ENCODE measurements at regions not wholly inside any gene's neighbourhood (a gene's known extent, or its start where the extent isn't known, plus 50 kb on each side); places are given as distances from the start of the nearest gene placed in this dataset.

GRCh38 chr2:157193461-157193860, 64.0 kb upstream of the GALNT5 start:
- Histone ChIP-seq H3K27me3 (ENCODE audit: low read depth) (no peaks in the 10 kb centered on the region), H3K9me3 (no peaks in the 10 kb centered on the region), H3K27ac (no peak overlapping the region), H3K36me3 (no peaks in the 10 kb centered on the region), H3K4me1 (no peaks in the 10 kb centered on the region), H3K4me3 (no peak overlapping the region)
- DNase-seq (no peak), ATAC-seq (no peak)
- TF ChIP-seq CTCF (IDR thresholded peaks at IDR 0.05): no peak
- intact Hi-C loops (cut with DNase I): no loop called here

- no peaks in the 10 kb centered on the region for H3K4me1 ChIP-seq
- H3K4me3 ChIP-seq: no peak overlapping the region
- intact Hi-C loops (cut with DNase I): no loop called here
- H3K27me3 ChIP-seq (ENCODE audit: low read depth): no peaks in the 10 kb centered on the region
- no peaks in the 10 kb centered on the region for H3K36me3 ChIP-seq
- DNase-seq: no peak
- no peak overlapping the region for H3K27ac ChIP-seq
- H3K9me3 ChIP-seq: no peaks in the 10 kb centered on the region
- peak; percentile 76 for TF ChIP-seq CTCF (IDR thresholded peaks at IDR 0.05)
- ATAC-seq: peak; percentile 49 to 79
These were observed 63.3 kb upstream of the GALNT5 start for GRCh38 chr2:157194097-157194688.

GRCh38 chr2:157194844-157195243, 62.7 kb upstream of the GALNT5 start:
- Histone ChIP-seq H3K27ac (no peak overlapping the region), H3K27me3 (ENCODE audit: low read depth) (no peaks in the 10 kb centered on the region), H3K36me3 (no peaks in the 10 kb centered on the region), H3K4me1 (no peaks in the 10 kb centered on the region), H3K4me3 (no peak overlapping the region), H3K9me3 (no peaks in the 10 kb centered on the region)
- ATAC-seq (no peak), DNase-seq (no peak)
- intact Hi-C loops (cut with DNase I): no loop called here
- TF ChIP-seq CTCF (IDR thresholded peaks at IDR 0.05): no peak

GRCh38 chr2:157196956-157197355, 60.5 kb upstream of the GALNT5 start:
- TF ChIP-seq CTCF (IDR thresholded peaks at IDR 0.05): no peak
- H3K4me1 ChIP-seq: no peaks in the 10 kb centered on the region
- H3K27me3 ChIP-seq (ENCODE audit: low read depth): no peaks in the 10 kb centered on the region
- DNase-seq (no peak), ATAC-seq (no peak)
- no peak overlapping the region for H3K4me3 ChIP-seq
- intact Hi-C loops (cut with DNase I): no loop called here
- no peaks in the 10 kb centered on the region for H3K9me3 ChIP-seq
- no peak overlapping the region for H3K27ac ChIP-seq
- H3K36me3 ChIP-seq: no peaks in the 10 kb centered on the region

GRCh38 chr2:157197848-157198247, 59.7 kb upstream of the GALNT5 start:
- no peak for TF ChIP-seq CTCF (IDR thresholded peaks at IDR 0.05)
- no peaks in the 10 kb centered on the region for H3K27me3 ChIP-seq (ENCODE audit: low read depth)
- H3K36me3 ChIP-seq: no peaks in the 10 kb centered on the region
- ATAC-seq: no peak
- H3K4me3 ChIP-seq: no peak overlapping the region
- DNase-seq: no peak
- H3K4me1 ChIP-seq: no peaks in the 10 kb centered on the region
- intact Hi-C loops (cut with DNase I): no loop called here
- H3K9me3 ChIP-seq: no peaks in the 10 kb centered on the region
- H3K27ac ChIP-seq: no peak overlapping the region

- no peak overlapping the region for H3K27ac ChIP-seq
- no peaks in the 10 kb centered on the region for H3K27me3 ChIP-seq (ENCODE audit: low read depth)
- H3K4me3 ChIP-seq: no peak overlapping the region
- H3K36me3 ChIP-seq: no peaks in the 10 kb centered on the region
- no peaks in the 10 kb centered on the region for H3K9me3 ChIP-seq
- DNase-seq: no peak
- intact Hi-C loops (cut with DNase I): no loop called here
- no peaks in the 10 kb centered on the region for H3K4me1 ChIP-seq
- TF ChIP-seq CTCF (IDR thresholded peaks at IDR 0.05): no peak
- ATAC-seq: no peak
These were observed 53.9 kb upstream of the GALNT5 start for GRCh38 chr2:157203651-157204050.

Data from lower lobe of right lung (tissue), 2 donors.